OCI-LY7 (cell line): ENCODE measurements at regions not wholly inside any gene's neighbourhood (a gene's known extent, or its start where the extent isn't known, plus 50 kb on each side); places are given as distances from the start of the nearest gene placed in this dataset.

Source experiments
- CTCF ChIP-seq: fragments of 200-600 bp; sonication (generic); conservative IDR thresholded peaks from 2 replicates; pipeline ENCODE4 v1.5.1; 2014; ENCODE audit warnings: mild to moderate bottlenecking, antibody characterized with exemption, low read length, moderate library complexity, mixed read lengths
- EZH2phosphoT487 ChIP-seq: fragments of 200-600 bp; sonication (generic); IDR thresholded peaks from 2 replicates; pipeline ENCODE4 v1.6.1; 2018; ENCODE audit warnings: low read depth, borderline replicate concordance, mild to moderate bottlenecking, mixed run types, antibody characterized with exemption, low read length, moderate library complexity, mixed read lengths

GRCh38 chr7:9621927-9622326 is 1188.5 kb downstream of the NXPH1 start:
- TF ChIP-seq CTCF (no peak), EZH2phosphoT487 (no peak)
